IMR-90 (cell line): ENCODE measurements at regions not wholly inside any gene's neighbourhood (a gene's known extent, or its start where the extent isn't known, plus 50 kb on each side); places are given as distances from the start of the nearest gene placed in this dataset.

Source experiments
- CTCF ChIP-seq: conservative IDR thresholded peaks from 2 replicates; pipeline ENCODE4 v1.5.1; 2012; ENCODE audit warnings: mild to moderate bottlenecking, low read depth, low read length, improper control_type of control experiment
- POLR2A ChIP-seq: IDR thresholded peaks from 2 replicates; pipeline ENCODE4 v1.6.1; 2012; ENCODE audit warnings: mild to moderate bottlenecking, low read depth, low read length

GRCh38 chr4:123807187-123807586 is 410.6 kb downstream of the SPRY1 start:
- no peak for TF ChIP-seq CTCF
- no peak for TF ChIP-seq POLR2A
